Neural cell (in vitro differentiated cells): ENCODE measurements at regions not wholly inside any gene's neighbourhood (a gene's known extent, or its start where the extent isn't known, plus 50 kb on each side); places are given as distances from the start of the nearest gene placed in this dataset.

ENCODE experiments used
- H2AFZ ChIP-seq: fragments of 200-600, 300-800 bp; sonication (generic), shearing (Covaris generic); 2 replicates; pipeline ENCODE4 v1.6.0; 2014; ENCODE audit warnings: low read depth, mild to moderate bottlenecking, antibody characterized with exemption, low read length, moderate library complexity
- H3F3A ChIP-seq: fragments of 200-600 bp; shearing (Covaris generic); 2 replicates; pipeline ENCODE4 v1.6.1; 2016; ENCODE audit warnings: mild to moderate bottlenecking, moderate library complexity, mixed read lengths, antibody characterized with exemption, low read length; ENCODE audit not compliant: insufficient read depth, poor library complexity, severe bottlenecking
- H3K27ac ChIP-seq: fragments of 200-600, 300-800 bp; sonication (generic), shearing (Covaris generic); 2 replicates; pipeline ENCODE4 v1.5.1; 2014; ENCODE audit warnings: mild to moderate bottlenecking, low read length, moderate library complexity
- H3K27me3 ChIP-seq: fragments of 300-800, 200-600 bp; sonication (generic), shearing (Covaris generic); 2 replicates; pipeline ENCODE4 v1.6.0; 2014; ENCODE audit warnings: mild to moderate bottlenecking, low read depth, low read length, moderate library complexity; ENCODE audit not compliant: insufficient read depth
- H3K36me3 ChIP-seq: fragments of 300-800, 200-600 bp; sonication (generic), shearing (Covaris generic); 2 replicates; pipeline ENCODE4 v1.5.1; 2014; ENCODE audit warnings: mild to moderate bottlenecking, antibody characterized with exemption, low read length, moderate library complexity; ENCODE audit not compliant: insufficient read depth
- H3K4me2 ChIP-seq: fragments of 300-800, 200-600 bp; sonication (generic), shearing (Covaris generic); 2 replicates; pipeline ENCODE4 v1.6.0; 2014; ENCODE audit warnings: mild to moderate bottlenecking, low read length
- H3K4me3 ChIP-seq: fragments of 300-800, 200-600 bp; sonication (generic), shearing (Covaris generic); 2 replicates; pipeline ENCODE4 v1.5.1; 2014; ENCODE audit warnings: mild to moderate bottlenecking, low read length, moderate library complexity
- H3K79me2 ChIP-seq: fragments of 200-600 bp; shearing (Covaris generic); replicated peaks from 2 replicates; pipeline ENCODE4 v1.6.0; 2014; ENCODE audit warnings: mild to moderate bottlenecking, low read length, moderate library complexity; ENCODE audit not compliant: insufficient read depth
- H3K9ac ChIP-seq: fragments of 300-800, 200-600 bp; sonication (generic), shearing (Covaris generic); 2 replicates; pipeline ENCODE4 v1.6.1; 2016; ENCODE audit warnings: mild to moderate bottlenecking, low read length, mixed read lengths
- H3K9me2 ChIP-seq: fragments of 200-600 bp; shearing (Covaris generic); 2 replicates; pipeline ENCODE4 v1.6.1; 2016; ENCODE audit warnings: mild to moderate bottlenecking, low read length, mixed read lengths; ENCODE audit not compliant: insufficient read depth
- H3K9me3 ChIP-seq: fragments of 200-600, 300-800 bp; sonication (generic), shearing (Covaris generic); 2 replicates; pipeline ENCODE4 v1.6.1; 2016; ENCODE audit warnings: mild to moderate bottlenecking, mixed run types, low read length, moderate library complexity, mixed read lengths
- H4K20me1 ChIP-seq: fragments of 200-600 bp; shearing (Covaris generic); 2 replicates; pipeline ENCODE4 v1.6.1; 2016; ENCODE audit warnings: mild to moderate bottlenecking, mixed run types; ENCODE audit not compliant: insufficient read depth
- EP300 ChIP-seq: fragments of 450-650 bp; conservative IDR thresholded peaks from 2 replicates; pipeline ENCODE4 v1.6.1; 2014; ENCODE audit warnings: antibody characterized with exemption, mild to moderate bottlenecking, moderate library complexity; ENCODE audit not compliant: poor library complexity, severe bottlenecking
- EZH2 ChIP-seq: fragments of 200-600, 300-800 bp; shearing (Covaris generic), sonication (generic); IDR thresholded peaks from 2 replicates; pipeline ENCODE4 v1.6.1; 2014; ENCODE audit warnings: antibody characterized with exemption, low read length, borderline replicate concordance, mild to moderate bottlenecking; ENCODE audit not compliant: insufficient read depth, poor library complexity, severe bottlenecking
- MXI1 ChIP-seq: fragments of 450-650 bp; conservative IDR thresholded peaks from 2 replicates; pipeline ENCODE4 v1.6.1; 2014; ENCODE audit warnings: antibody characterized with exemption, mild to moderate bottlenecking; ENCODE audit not compliant: poor library complexity, severe bottlenecking
- POLR2AphosphoS5 ChIP-seq: IDR thresholded peaks from 2 replicates; pipeline ENCODE4 v1.6.1; 2012
- RAD21 ChIP-seq: fragments of 450-650 bp; conservative IDR thresholded peaks from 2 replicates; pipeline ENCODE4 v1.6.1; 2014; ENCODE audit warnings: antibody characterized with exemption, mild to moderate bottlenecking, moderate library complexity
- SMC3 ChIP-seq: fragments of 450-650 bp; conservative IDR thresholded peaks from 2 replicates; pipeline ENCODE4 v1.6.1; 2014; ENCODE audit warnings: antibody characterized with exemption, mild to moderate bottlenecking, moderate library complexity; ENCODE audit not compliant: poor library complexity
- TAF1 ChIP-seq: IDR thresholded peaks from 2 replicates; pipeline ENCODE4 v1.6.1; 2012; ENCODE audit warnings: low read depth
- TF ChIP-seq, protein P1 (sequence below): IDR thresholded peaks from 2 replicates; pipeline ENCODE4 v1.6.1; 2012; ENCODE audit warnings: borderline replicate concordance
- TF ChIP-seq, protein P2 (sequence below): fragments of 450-650 bp; IDR thresholded peaks from 2 replicates; pipeline ENCODE4 v1.5.1; 2014; ENCODE audit warnings: antibody characterized with exemption, mild to moderate bottlenecking, moderate library complexity; ENCODE audit not compliant: poor library complexity, severe bottlenecking

DNA sequence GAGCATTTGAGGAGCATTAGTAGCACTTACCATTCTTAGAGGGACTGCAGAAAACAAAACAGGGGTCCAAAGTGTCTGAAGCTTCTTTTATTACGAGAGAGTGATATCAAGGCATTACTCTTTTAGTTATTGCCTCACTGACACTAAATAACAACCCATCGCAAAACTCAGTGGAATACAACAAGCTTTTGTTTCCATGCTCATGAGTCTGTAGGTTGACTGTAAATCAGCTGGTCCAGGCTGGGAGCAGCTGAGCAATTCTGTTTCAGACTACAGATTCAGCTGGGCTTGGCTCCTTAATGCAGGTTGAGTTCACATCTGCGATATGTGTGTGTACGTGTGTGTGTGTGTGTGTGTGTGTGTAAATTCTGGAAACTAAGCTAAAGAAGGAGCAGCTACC lies 501.8 kb upstream of the PKDCC start:
- H3K4me2 ChIP-seq = no peak overlapping the region
- no peak overlapping the region for H3K9ac ChIP-seq
- no peak overlapping the region for H3K27ac ChIP-seq
- H3K27me3 ChIP-seq = no peaks in the 10 kb centered on the region
- H3K79me2 ChIP-seq = no peaks in the 10 kb centered on the region
- H3F3A ChIP-seq = no peaks in the 10 kb centered on the region
- no peaks in the 10 kb centered on the region for H4K20me1 ChIP-seq
- no peak for TF ChIP-seq POLR2AphosphoS5
- no peak for TF ChIP-seq TAF1
- TF ChIP-seq EP300 = no peak
- TF ChIP-seq RAD21 = no peak
- no peak for TF ChIP-seq MXI1
- TF ChIP-seq, protein P1, sequence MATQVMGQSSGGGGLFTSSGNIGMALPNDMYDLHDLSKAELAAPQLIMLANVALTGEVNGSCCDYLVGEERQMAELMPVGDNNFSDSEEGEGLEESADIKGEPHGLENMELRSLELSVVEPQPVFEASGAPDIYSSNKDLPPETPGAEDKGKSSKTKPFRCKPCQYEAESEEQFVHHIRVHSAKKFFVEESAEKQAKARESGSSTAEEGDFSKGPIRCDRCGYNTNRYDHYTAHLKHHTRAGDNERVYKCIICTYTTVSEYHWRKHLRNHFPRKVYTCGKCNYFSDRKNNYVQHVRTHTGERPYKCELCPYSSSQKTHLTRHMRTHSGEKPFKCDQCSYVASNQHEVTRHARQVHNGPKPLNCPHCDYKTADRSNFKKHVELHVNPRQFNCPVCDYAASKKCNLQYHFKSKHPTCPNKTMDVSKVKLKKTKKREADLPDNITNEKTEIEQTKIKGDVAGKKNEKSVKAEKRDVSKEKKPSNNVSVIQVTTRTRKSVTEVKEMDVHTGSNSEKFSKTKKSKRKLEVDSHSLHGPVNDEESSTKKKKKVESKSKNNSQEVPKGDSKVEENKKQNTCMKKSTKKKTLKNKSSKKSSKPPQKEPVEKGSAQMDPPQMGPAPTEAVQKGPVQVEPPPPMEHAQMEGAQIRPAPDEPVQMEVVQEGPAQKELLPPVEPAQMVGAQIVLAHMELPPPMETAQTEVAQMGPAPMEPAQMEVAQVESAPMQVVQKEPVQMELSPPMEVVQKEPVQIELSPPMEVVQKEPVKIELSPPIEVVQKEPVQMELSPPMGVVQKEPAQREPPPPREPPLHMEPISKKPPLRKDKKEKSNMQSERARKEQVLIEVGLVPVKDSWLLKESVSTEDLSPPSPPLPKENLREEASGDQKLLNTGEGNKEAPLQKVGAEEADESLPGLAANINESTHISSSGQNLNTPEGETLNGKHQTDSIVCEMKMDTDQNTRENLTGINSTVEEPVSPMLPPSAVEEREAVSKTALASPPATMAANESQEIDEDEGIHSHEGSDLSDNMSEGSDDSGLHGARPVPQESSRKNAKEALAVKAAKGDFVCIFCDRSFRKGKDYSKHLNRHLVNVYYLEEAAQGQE = no peak
- TF ChIP-seq EZH2 = no peak
- TF ChIP-seq SMC3 = no peak
- TF ChIP-seq, protein P2, sequence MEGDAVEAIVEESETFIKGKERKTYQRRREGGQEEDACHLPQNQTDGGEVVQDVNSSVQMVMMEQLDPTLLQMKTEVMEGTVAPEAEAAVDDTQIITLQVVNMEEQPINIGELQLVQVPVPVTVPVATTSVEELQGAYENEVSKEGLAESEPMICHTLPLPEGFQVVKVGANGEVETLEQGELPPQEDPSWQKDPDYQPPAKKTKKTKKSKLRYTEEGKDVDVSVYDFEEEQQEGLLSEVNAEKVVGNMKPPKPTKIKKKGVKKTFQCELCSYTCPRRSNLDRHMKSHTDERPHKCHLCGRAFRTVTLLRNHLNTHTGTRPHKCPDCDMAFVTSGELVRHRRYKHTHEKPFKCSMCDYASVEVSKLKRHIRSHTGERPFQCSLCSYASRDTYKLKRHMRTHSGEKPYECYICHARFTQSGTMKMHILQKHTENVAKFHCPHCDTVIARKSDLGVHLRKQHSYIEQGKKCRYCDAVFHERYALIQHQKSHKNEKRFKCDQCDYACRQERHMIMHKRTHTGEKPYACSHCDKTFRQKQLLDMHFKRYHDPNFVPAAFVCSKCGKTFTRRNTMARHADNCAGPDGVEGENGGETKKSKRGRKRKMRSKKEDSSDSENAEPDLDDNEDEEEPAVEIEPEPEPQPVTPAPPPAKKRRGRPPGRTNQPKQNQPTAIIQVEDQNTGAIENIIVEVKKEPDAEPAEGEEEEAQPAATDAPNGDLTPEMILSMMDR = no peak
- H2AFZ ChIP-seq = no peak overlapping the region
- H3K9me3 ChIP-seq = no peaks in the 10 kb centered on the region
- no peaks in the 10 kb centered on the region for H3K9me2 ChIP-seq
- no peak overlapping the region for H3K4me3 ChIP-seq
- no peaks in the 10 kb centered on the region for H3K36me3 ChIP-seq

DNA sequence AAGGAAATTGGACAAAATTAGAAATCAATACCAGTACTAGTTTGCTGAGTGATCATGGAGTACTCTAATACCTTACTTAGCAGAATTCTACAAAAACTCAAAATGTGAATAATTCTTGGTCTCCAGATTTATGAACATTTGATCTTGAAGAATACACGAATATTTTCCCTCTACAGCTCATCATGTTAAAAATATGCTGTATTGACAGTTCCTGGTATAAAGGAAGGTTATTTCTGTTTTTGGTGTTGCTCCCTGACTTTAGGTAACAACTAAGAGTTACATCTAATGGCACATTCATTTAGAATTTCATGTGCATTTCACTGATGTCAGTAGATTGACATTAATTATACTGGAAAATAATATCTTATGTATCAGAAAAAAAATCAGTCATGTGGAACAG lies 479.2 kb upstream of the PKDCC start:
- H2AFZ ChIP-seq = no peak overlapping the region
- no peak overlapping the region for H3K9ac ChIP-seq
- no peaks in the 10 kb centered on the region for H3K9me2 ChIP-seq

DNA sequence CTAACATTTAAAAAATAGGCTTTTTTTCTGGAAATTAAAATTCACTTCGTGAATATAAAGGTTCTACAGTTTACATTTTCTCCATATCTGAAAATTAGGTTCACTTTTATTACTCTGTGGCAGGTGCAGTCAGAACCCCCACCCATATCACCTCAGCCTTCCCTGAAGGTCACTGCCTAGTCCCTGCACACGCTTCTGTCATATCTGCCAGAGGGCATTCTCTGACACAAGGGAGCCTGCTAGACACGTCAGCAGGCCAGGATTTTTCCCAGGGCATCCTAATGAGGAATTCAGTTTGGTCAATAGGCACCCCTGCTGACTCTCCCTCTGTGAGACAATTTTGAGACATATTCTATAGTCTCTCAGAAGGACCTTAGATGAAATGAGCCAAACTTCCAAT lies 475.7 kb upstream of the PKDCC start:
- TF ChIP-seq, protein P2 = no peak
- no peak for TF ChIP-seq TAF1
- no peak for TF ChIP-seq EP300
- TF ChIP-seq SMC3 = no peak
- no peak for TF ChIP-seq POLR2AphosphoS5
- no peak for TF ChIP-seq RAD21
- TF ChIP-seq MXI1 = no peak
- TF ChIP-seq, protein P1 = no peak
- no peak for TF ChIP-seq EZH2
- Histone ChIP-seq H4K20me1 (no peaks in the 10 kb centered on the region), H3K9me3 (no peaks in the 10 kb centered on the region), H3F3A (no peaks in the 10 kb centered on the region), H3K27ac (no peak overlapping the region), H2AFZ (no peak overlapping the region), H3K79me2 (no peaks in the 10 kb centered on the region), H3K4me2 (no peak overlapping the region), H3K27me3 (no peaks in the 10 kb centered on the region), H3K4me3 (no peak overlapping the region), H3K36me3 (no peaks in the 10 kb centered on the region), H3K9me2 (no peaks in the 10 kb centered on the region), H3K9ac (no peak overlapping the region)

More for the DNA sequence above, 479.2 kb upstream of the PKDCC start:
- Histone ChIP-seq H3K36me3 (no peaks in the 10 kb centered on the region), H3K27ac (no peak overlapping the region), H3K27me3 (no peaks in the 10 kb centered on the region), H3K79me2 (no peaks in the 10 kb centered on the region), H4K20me1 (no peaks in the 10 kb centered on the region), H3K9me3 (no peaks in the 10 kb centered on the region), H3K4me3 (no peak overlapping the region), H3F3A (no peaks in the 10 kb centered on the region), H3K4me2 (no peak overlapping the region)
- TF ChIP-seq SMC3 (no peak), EZH2 (no peak), MXI1 (no peak)
